Right lobe of liver (tissue), 6 donors: ENCODE measurements at regions not wholly inside any gene's neighbourhood (a gene's known extent, or its start where the extent isn't known, plus 50 kb on each side); places are given as distances from the start of the nearest gene placed in this dataset.

Experiments
- ATAC-seq, 4 donors: fragments of 200-7000 bp; cut with Tn5 transposase; one replicate each; pipeline ENCODE4 v1.9.1; 2020; ENCODE audit warnings: mild to moderate bottlenecking in 4 of 4, moderate library complexity in 4 of 4
- DNase-seq, 3 donors: peaks; one replicate each; pipeline ENCODE4 v3.0.0-alpha.2; 2020
- H3K27ac ChIP-seq, 3 donors: fragments of 200-600 bp; one replicate each; pipeline ENCODE4 v1.8.0; 2022
- H3K27me3 ChIP-seq, 2 donors: fragments of 200-600 bp; one replicate each; pipeline ENCODE4 v1.8.0; 2022
- H3K36me3 ChIP-seq, 4 donors: fragments of 200-600 bp; sonication (generic) in 1 of 4; one replicate each; pipeline versions ENCODE4 v1.5.1 to v1.8.0; 2017 to 2022; ENCODE audit warnings: control low read depth in 1 of 4
- H3K4me1 ChIP-seq, 4 donors: fragments of 200-600 bp; sonication (generic) in 1 of 4; one replicate each; pipeline versions ENCODE4 v1.5.1 to v1.8.0; 2017 to 2022; ENCODE audit warnings: control low read depth in 1 of 4
- H3K4me3 ChIP-seq, 3 donors: fragments of 200-600 bp; one replicate each; pipeline ENCODE4 v1.8.0; 2022
- H3K9me3 ChIP-seq, 4 donors: fragments of 200-600 bp; sonication (generic) in 1 of 4; one replicate each; pipeline versions ENCODE4 v1.5.1 to v1.8.0; 2017 to 2022; ENCODE audit warnings: control low read depth in 1 of 4
- CTCF ChIP-seq, 4 donors: fragments of 200-600 bp in 3 of 4; fragments of 450-650 bp in 1 of 4; IDR thresholded peaks; one replicate each; pipeline versions ENCODE4 v1.5.1 to v1.8.0; 2016 to 2022; ENCODE audit warnings: antibody characterized with exemption in 4 of 4, mild to moderate bottlenecking in 2 of 4
- POLR2A ChIP-seq: fragments of 450-650 bp; IDR thresholded peaks from one replicate; pipeline ENCODE4 v1.6.1; 2017; ENCODE audit warnings: antibody characterized with exemption, mild to moderate bottlenecking
- WGBS: methylation state at CpG from one replicate; pipeline ENCODE4 v1.1.6; 2018; ENCODE audit warnings: low coverage, low lambda C conversion rate; ENCODE audit not compliant: insufficient coverage; ENCODE audit errors: missing lambda C conversion rate; 5-methylcytosine and 5-hydroxymethylcytosine counted together
- intact Hi-C, 2 donors: fragments of 100-400 bp; cut with DNase I; formaldehyde crosslinking; loops; one replicate each; pipeline versions ENCODE4 v1.11.2 to v1.14.1; 2022
- donor health status: DM: no; HTN: yes; CAD: no.
- donor health status: DM: no; HTN: no; CAD: no.
- donor health status: DM: no; HTN: no; CAD: no.
- donor health status: DM: no; HTN: yes; CAD: no.
- donor health status: DM: no; HTN: yes; CAD: no.

- Histone ChIP-seq H3K4me3 (no peak overlapping the region), H3K27me3 (no peaks in the 10 kb centered on the region), H3K9me3 (no peaks in the 10 kb centered on the region), H3K27ac (no peak overlapping the region), H3K36me3 (no peaks in the 10 kb centered on the region), H3K4me1 (peaks cover 0 to 23% (median 9%) of the 10 kb centered on the region in 4 donors)
- TF ChIP-seq POLR2A: no peak
- TF ChIP-seq CTCF (IDR thresholded peaks at IDR 0.05): no peak
- ATAC-seq (no peak), DNase-seq (no peak)
- intact Hi-C loops: no loop called here
These were observed 96.2 kb downstream of the VCPKMT start for GRCh38 chr14:50020184-50020583.

- TF ChIP-seq CTCF (IDR thresholded peaks at IDR 0.05) (no peak), POLR2A (no peak)
- no peak overlapping the region for H3K4me3 ChIP-seq
- intact Hi-C loops: no loop called here
- no peaks in the 10 kb centered on the region for H3K36me3 ChIP-seq
- H3K9me3 ChIP-seq: no peaks in the 10 kb centered on the region
- no peak for ATAC-seq
- DNase-seq: no peak
- H3K27ac ChIP-seq: no peak overlapping the region
- no peaks in the 10 kb centered on the region for H3K27me3 ChIP-seq
- H3K4me1 ChIP-seq: peaks cover 0 to 23% (median 9%) of the 10 kb centered on the region in 4 donors
These were observed 95.6 kb downstream of the VCPKMT start for GRCh38 chr14:50020799-50021198.

DNA sequence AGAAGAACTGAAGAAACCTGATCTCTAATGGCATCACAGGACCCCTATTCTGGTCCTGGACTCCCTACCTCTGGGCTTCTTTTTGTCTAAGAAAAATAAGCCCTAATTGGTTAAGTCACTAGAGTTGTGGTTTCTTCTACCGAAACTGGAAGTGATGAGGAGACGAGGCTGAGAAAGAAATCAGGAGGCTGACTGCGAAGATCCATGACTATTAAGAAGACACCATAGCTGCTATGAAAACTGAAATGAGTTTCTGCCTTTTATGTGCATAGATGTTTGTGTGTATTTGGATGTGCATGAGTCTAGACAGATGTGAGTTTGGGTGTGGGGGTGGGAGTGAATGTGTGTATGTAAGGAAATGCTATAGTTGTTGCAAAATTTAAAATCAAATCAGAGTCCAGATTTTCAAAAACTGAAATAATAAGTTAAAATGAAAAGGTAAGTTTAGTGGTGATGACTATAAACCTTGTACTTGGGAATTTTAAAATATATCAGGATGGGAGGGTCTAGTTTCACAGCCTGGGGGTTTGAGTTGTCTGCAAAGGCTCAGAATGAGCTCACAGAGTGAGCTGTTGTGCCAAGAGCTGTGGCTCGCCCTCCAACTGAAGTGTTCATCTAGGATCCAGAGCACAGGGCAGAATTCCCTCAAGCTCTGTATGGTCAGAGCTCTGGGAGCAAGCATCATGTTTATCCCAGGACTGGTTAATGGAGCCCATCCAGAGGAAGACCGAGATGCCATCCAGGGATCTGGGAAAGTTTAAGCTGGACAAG lies 94.9 kb downstream of the VCPKMT start:
- intact Hi-C loops: no loop called here
- TF ChIP-seq POLR2A (no peak), CTCF (IDR thresholded peaks at IDR 0.05) (no peak)
- Histone ChIP-seq H3K4me3 (no peak overlapping the region), H3K36me3 (no peaks in the 10 kb centered on the region), H3K4me1 (peaks cover 0 to 23% (median 9%) of the 10 kb centered on the region in 4 donors), H3K9me3 (no peaks in the 10 kb centered on the region), H3K27ac (no peak overlapping the region), H3K27me3 (no peaks in the 10 kb centered on the region)
- DNase-seq (no peak), ATAC-seq (no peak)
- WGBS: 85% methylated on average over 5 of the region's 5 CpGs

GRCh38 chr14:50022661-50023060 lies 93.7 kb downstream of the VCPKMT start:
- Histone ChIP-seq H3K4me3 (no peak overlapping the region), H3K9me3 (no peaks in the 10 kb centered on the region), H3K36me3 (no peaks in the 10 kb centered on the region), H3K4me1 (peaks cover 0 to 19% (median 7%) of the 10 kb centered on the region in 4 donors), H3K27ac (no peak overlapping the region), H3K27me3 (no peaks in the 10 kb centered on the region)
- intact Hi-C loops: no loop called here
- WGBS: 89% methylated on average over 2 of the region's 3 CpGs
- ATAC-seq: no peak
- DNase-seq: no peak
- TF ChIP-seq CTCF (IDR thresholded peaks at IDR 0.05) (no peak), POLR2A (no peak)
